HCT116 (cell line): ENCODE measurements at regions not wholly inside any gene's neighbourhood (a gene's known extent, or its start where the extent isn't known, plus 50 kb on each side); places are given as distances from the start of the nearest gene placed in this dataset.

ENCODE experiments used
- ATAC-seq: fragments of 200-7000 bp; cut with Tn5 transposase; 2 replicates; pipeline ENCODE4 v1.9.1; 2020; ENCODE audit warnings: mild to moderate bottlenecking, moderate library complexity
- BruUV-seq: library from RNA; stranded (reverse); fragments of 400-500 nt; replicated peaks from 2 replicates; lab custom pipeline; 2021; lab: Mats Ljungman, UMichigan
- CTCF ChIA-PET: fragments of 300-600 bp; sonication (Branson Sonifier 250); formaldehyde crosslinking; loops from one replicate; lab custom pipeline; 2021; ENCODE audit warnings: antibody characterized with exemption; lab: Charles Lee
- POLR2A ChIA-PET: fragments of 300-600, 350-600 bp; sonication (Branson Sonifier 250); formaldehyde crosslinking; loops from one replicate; lab custom pipeline; 2021; ENCODE audit warnings: antibody characterized with exemption; lab: Charles Lee
- RAD21 ChIA-PET, 2 experiments: fragments of 300-600 bp; sonication (Branson Sonifier 250); formaldehyde crosslinking; loops; one replicate each; lab custom pipeline; 2023; ENCODE audit warnings: low total read pairs in 2 of 2; ENCODE audit not compliant: uncharacterized antibody in 2 of 2, unreplicated experiment in 2 of 2, low non-redundant PET in 1 of 2; lab: Charles Lee
- DNase-seq: peaks from one replicate; pipeline ENCODE4 v3.0.0-alpha.2; 2010; ENCODE audit warnings: low read depth, low spot score
- H2AFZ ChIP-seq: fragments of 200-600 bp; shearing (Covaris generic), sonication (generic); 2 replicates; pipeline ENCODE4 v1.6.1; 2017; ENCODE audit warnings: low read depth, mixed run types, mixed read lengths, antibody characterized with exemption, low read length; ENCODE audit not compliant: poor library complexity, severe bottlenecking
- H3K27ac ChIP-seq: 2 replicates; pipeline ENCODE4 v1.5.1; 2012; ENCODE audit warnings: low read depth, low read length
- H3K27me3 ChIP-seq: fragments of 200-600 bp; sonication (generic); 2 replicates; pipeline ENCODE4 v1.6.1; 2016; ENCODE audit warnings: mixed run types, low read length, mixed read lengths; ENCODE audit not compliant: insufficient read depth
- H3K36me3 ChIP-seq, 2 experiments: fragments of 200-500 bp in 1 of 2; fragments of 200-600 bp in 1 of 2; sonication (Bioruptor generic) in 1 of 2; sonication (generic) in 1 of 2; 2 replicates each; pipeline versions ENCODE4 v1.5.1 to v1.6.1; 2014 to 2016; ENCODE audit warnings: low read length in 2 of 2, inconsistent platforms in 1 of 2, mixed read lengths in 1 of 2, mixed run types in 1 of 2; ENCODE audit not compliant: insufficient read depth in 2 of 2, control insufficient read depth in 1 of 2
- H3K4me1 ChIP-seq, 2 experiments: fragments of 200-600 bp in 1 of 2; sonication (generic) in 1 of 2; 2 replicates each; pipeline versions ENCODE4 v1.5.1 to v1.6.1; 2012 to 2017; ENCODE audit warnings: low read length in 2 of 2, inconsistent platforms in 1 of 2, mild to moderate bottlenecking in 1 of 2, mixed read lengths in 1 of 2, mixed run types in 1 of 2, moderate library complexity in 1 of 2; ENCODE audit not compliant: insufficient read depth in 2 of 2, control insufficient read depth in 1 of 2
- H3K4me2 ChIP-seq: fragments of 200-600 bp; sonication (generic); 2 replicates; pipeline ENCODE4 v1.6.1; 2017; ENCODE audit warnings: mixed run types, low read length, mixed read lengths
- H3K4me3 ChIP-seq, 2 experiments: fragments of 200-600 bp in 1 of 2; sonication (generic) in 1 of 2; replicated peaks in 1 of 2; 2 replicates each; pipeline ENCODE4 v1.5.1; 2011 to 2016; ENCODE audit warnings: low read length in 2 of 2, control low read depth in 1 of 2, low read depth in 1 of 2, mild to moderate bottlenecking in 1 of 2, mixed read lengths in 1 of 2, mixed run types in 1 of 2
- H3K79me2 ChIP-seq: fragments of 200-600 bp; sonication (generic); 2 replicates; pipeline ENCODE4 v1.6.1; 2017; ENCODE audit warnings: mild to moderate bottlenecking, mixed run types, low read length, moderate library complexity, mixed read lengths; ENCODE audit not compliant: insufficient read depth
- H3K9ac ChIP-seq: fragments of 200-600 bp; sonication (generic); 2 replicates; pipeline ENCODE4 v1.6.1; 2016; ENCODE audit warnings: low read length, mixed read lengths
- H3K9me2 ChIP-seq: fragments of 200-600 bp; sonication (generic), shearing (Covaris generic); 2 replicates; pipeline ENCODE4 v1.6.1; 2017; ENCODE audit warnings: mixed run types, mild to moderate bottlenecking, moderate library complexity; ENCODE audit not compliant: insufficient read depth
- H3K9me3 ChIP-seq, 2 experiments: fragments of 200-500 bp in 1 of 2; fragments of 200-600 bp in 1 of 2; sonication (Bioruptor generic) in 1 of 2; sonication (generic) in 1 of 2; 2 replicates each; pipeline ENCODE4 v1.6.1; 2014 to 2017; ENCODE audit warnings: low read length in 2 of 2, mixed read lengths in 2 of 2, inconsistent platforms in 1 of 2, low read depth in 1 of 2, mild to moderate bottlenecking in 1 of 2, mixed run types in 1 of 2, moderate library complexity in 1 of 2; ENCODE audit not compliant: control insufficient read depth in 1 of 2, insufficient read depth in 1 of 2
- H4K20me1 ChIP-seq: fragments of 200-600 bp; sonication (generic), shearing (Covaris generic); 2 replicates; pipeline ENCODE4 v1.6.1; 2017; ENCODE audit warnings: mixed run types, mild to moderate bottlenecking, moderate library complexity; ENCODE audit not compliant: insufficient read depth
- ATF3 ChIP-seq: IDR thresholded peaks from 2 replicates; pipeline ENCODE4 v1.6.1; 2012
- CEBPB ChIP-seq: IDR thresholded peaks from 2 replicates; pipeline ENCODE4 v1.6.1; 2012; ENCODE audit warnings: low read depth
- FOSL1 ChIP-seq: IDR thresholded peaks from 2 replicates; pipeline ENCODE4 v1.6.1; 2012; ENCODE audit warnings: low read depth
- JUND ChIP-seq: IDR thresholded peaks from 2 replicates; pipeline ENCODE4 v1.6.1; 2012
- POLR2A ChIP-seq: IDR thresholded peaks from 2 replicates; pipeline ENCODE4 v1.7.0; 2011; ENCODE audit warnings: borderline replicate concordance; ENCODE audit not compliant: insufficient read depth, insufficient read length; ENCODE audit errors: extremely low read depth
- RAD21 ChIP-seq: IDR thresholded peaks from 2 replicates; pipeline ENCODE4 v1.6.1; 2012; ENCODE audit warnings: low read depth, mild to moderate bottlenecking
- SRF ChIP-seq: IDR thresholded peaks from 2 replicates; pipeline ENCODE4 v1.6.1; 2012; ENCODE audit warnings: low read depth
- TCF7L2 ChIP-seq: IDR thresholded peaks from 2 replicates; pipeline ENCODE4 v1.7.0; 2011; ENCODE audit warnings: borderline replicate concordance, inconsistent platforms; ENCODE audit not compliant: insufficient read depth, insufficient read length; ENCODE audit errors: extremely low read depth
- YY1 ChIP-seq: IDR thresholded peaks from 2 replicates; pipeline ENCODE4 v1.6.1; 2011; ENCODE audit warnings: low read length, low read depth, moderate library complexity, mild to moderate bottlenecking; ENCODE audit not compliant: insufficient replicate concordance; ENCODE audit errors: extremely low read depth
- ZNF274 ChIP-seq: fragments of 200-500 bp; sonication (Bioruptor generic); IDR thresholded peaks from 2 replicates; pipeline ENCODE4 v1.6.1; 2014; ENCODE audit warnings: mild to moderate bottlenecking, low read depth, low read length, inconsistent platforms
- intact Hi-C: fragments of 100-400 bp; cut with micrococcal nuclease; formaldehyde crosslinking; loops from 2 replicates; pipeline ENCODE4 v1.10.0; 2022
- TF ChIP-seq, protein P1 (sequence below): IDR thresholded peaks from 2 replicates; pipeline ENCODE4 v1.6.1; 2011; ENCODE audit warnings: mild to moderate bottlenecking, low read length, moderate library complexity; ENCODE audit not compliant: insufficient replicate concordance; ENCODE audit errors: extremely low read depth
- TF ChIP-seq, protein P2 (sequence below): IDR thresholded peaks from 2 replicates; pipeline ENCODE4 v1.6.1; 2012; ENCODE audit warnings: low read depth
- TF ChIP-seq, protein P3 (sequence below), 3 experiments: fragments of 200-600 bp in 1 of 3; sonication (generic) in 1 of 3; IDR thresholded peaks in 2 of 3; conservative IDR thresholded peaks in 1 of 3; 2 replicates each; pipeline ENCODE4 v1.5.1; 2012 to 2017; ENCODE audit warnings: low read depth in 2 of 3, low read length in 2 of 3, antibody characterized with exemption in 1 of 3, borderline replicate concordance in 1 of 3, control low read depth in 1 of 3, mild to moderate bottlenecking in 1 of 3, mixed read lengths in 1 of 3, mixed run types in 1 of 3, moderate library complexity in 1 of 3; ENCODE audit not compliant: insufficient read depth in 1 of 3

GRCh38 chr13:70630247-70630646 is 522.0 kb upstream of the KLHL1 start:
- ChIA-PET CTCF (no interaction called here), POLR2A (no interaction called here)
- no peaks in the 10 kb centered on the region for H3K27me3 ChIP-seq
- ATAC-seq (no peak), DNase-seq (no peak)
- TF ChIP-seq CEBPB, result no peak
- no peak for TF ChIP-seq ATF3
- TF ChIP-seq JUND, result no peak
- no peak for TF ChIP-seq POLR2A
- TF ChIP-seq ZNF274, result no peak
- TF ChIP-seq, all 23 proteins: peak for 0
- Histone ChIP-seq H3K9ac (no peak overlapping the region), H3K27ac (no peak overlapping the region), H3K79me2 (no peaks in the 10 kb centered on the region), H2AFZ (no peak overlapping the region), H3K4me3 (no peak overlapping the region), H3K9me3 (no peaks in the 10 kb centered on the region), H3K4me2 (no peak overlapping the region), H3K36me3 (no peaks in the 10 kb centered on the region), H3K9me2 (no peaks in the 10 kb centered on the region), H4K20me1 (no peaks in the 10 kb centered on the region), H3K4me1 (no peaks in the 10 kb centered on the region)
- no TSS peak for BruUV-seq
- RAD21 ChIA-PET, result no interaction called here
- intact Hi-C loops, result no loop called here

DNA sequence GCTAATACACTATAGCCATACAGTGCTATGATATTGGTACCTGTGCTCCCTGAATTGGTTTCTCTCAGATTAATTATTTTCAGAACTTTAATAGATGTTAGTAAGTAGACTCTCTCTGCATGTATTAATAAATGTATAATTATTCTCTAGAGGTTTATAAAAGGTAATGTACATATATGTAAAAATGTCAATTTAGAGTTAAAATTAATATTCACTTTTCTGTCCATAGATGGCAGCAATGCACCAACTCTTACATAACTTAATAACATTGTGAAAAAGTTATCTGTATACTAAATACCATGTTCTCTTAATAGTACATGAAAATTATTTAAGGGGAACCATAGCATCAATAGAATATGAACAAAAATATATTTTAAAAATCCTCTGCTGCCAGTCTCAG is 515.0 kb upstream of the KLHL1 start:
- H3K9me2 ChIP-seq, result no peaks in the 10 kb centered on the region
- TF ChIP-seq, protein P1, sequence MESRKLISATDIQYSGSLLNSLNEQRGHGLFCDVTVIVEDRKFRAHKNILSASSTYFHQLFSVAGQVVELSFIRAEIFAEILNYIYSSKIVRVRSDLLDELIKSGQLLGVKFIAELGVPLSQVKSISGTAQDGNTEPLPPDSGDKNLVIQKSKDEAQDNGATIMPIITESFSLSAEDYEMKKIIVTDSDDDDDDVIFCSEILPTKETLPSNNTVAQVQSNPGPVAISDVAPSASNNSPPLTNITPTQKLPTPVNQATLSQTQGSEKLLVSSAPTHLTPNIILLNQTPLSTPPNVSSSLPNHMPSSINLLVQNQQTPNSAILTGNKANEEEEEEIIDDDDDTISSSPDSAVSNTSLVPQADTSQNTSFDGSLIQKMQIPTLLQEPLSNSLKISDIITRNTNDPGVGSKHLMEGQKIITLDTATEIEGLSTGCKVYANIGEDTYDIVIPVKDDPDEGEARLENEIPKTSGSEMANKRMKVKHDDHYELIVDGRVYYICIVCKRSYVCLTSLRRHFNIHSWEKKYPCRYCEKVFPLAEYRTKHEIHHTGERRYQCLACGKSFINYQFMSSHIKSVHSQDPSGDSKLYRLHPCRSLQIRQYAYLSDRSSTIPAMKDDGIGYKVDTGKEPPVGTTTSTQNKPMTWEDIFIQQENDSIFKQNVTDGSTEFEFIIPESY, result no peak
- TF ChIP-seq, protein P2, sequence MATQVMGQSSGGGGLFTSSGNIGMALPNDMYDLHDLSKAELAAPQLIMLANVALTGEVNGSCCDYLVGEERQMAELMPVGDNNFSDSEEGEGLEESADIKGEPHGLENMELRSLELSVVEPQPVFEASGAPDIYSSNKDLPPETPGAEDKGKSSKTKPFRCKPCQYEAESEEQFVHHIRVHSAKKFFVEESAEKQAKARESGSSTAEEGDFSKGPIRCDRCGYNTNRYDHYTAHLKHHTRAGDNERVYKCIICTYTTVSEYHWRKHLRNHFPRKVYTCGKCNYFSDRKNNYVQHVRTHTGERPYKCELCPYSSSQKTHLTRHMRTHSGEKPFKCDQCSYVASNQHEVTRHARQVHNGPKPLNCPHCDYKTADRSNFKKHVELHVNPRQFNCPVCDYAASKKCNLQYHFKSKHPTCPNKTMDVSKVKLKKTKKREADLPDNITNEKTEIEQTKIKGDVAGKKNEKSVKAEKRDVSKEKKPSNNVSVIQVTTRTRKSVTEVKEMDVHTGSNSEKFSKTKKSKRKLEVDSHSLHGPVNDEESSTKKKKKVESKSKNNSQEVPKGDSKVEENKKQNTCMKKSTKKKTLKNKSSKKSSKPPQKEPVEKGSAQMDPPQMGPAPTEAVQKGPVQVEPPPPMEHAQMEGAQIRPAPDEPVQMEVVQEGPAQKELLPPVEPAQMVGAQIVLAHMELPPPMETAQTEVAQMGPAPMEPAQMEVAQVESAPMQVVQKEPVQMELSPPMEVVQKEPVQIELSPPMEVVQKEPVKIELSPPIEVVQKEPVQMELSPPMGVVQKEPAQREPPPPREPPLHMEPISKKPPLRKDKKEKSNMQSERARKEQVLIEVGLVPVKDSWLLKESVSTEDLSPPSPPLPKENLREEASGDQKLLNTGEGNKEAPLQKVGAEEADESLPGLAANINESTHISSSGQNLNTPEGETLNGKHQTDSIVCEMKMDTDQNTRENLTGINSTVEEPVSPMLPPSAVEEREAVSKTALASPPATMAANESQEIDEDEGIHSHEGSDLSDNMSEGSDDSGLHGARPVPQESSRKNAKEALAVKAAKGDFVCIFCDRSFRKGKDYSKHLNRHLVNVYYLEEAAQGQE, result no peak
- TF ChIP-seq TCF7L2, result no peak
- no peak for TF ChIP-seq SRF
- no peak for TF ChIP-seq YY1
- TF ChIP-seq FOSL1, result no peak
- TF ChIP-seq RAD21, result peak; percentile 36; the same call in 1 of the 2 replicates
- TF ChIP-seq, protein P3, sequence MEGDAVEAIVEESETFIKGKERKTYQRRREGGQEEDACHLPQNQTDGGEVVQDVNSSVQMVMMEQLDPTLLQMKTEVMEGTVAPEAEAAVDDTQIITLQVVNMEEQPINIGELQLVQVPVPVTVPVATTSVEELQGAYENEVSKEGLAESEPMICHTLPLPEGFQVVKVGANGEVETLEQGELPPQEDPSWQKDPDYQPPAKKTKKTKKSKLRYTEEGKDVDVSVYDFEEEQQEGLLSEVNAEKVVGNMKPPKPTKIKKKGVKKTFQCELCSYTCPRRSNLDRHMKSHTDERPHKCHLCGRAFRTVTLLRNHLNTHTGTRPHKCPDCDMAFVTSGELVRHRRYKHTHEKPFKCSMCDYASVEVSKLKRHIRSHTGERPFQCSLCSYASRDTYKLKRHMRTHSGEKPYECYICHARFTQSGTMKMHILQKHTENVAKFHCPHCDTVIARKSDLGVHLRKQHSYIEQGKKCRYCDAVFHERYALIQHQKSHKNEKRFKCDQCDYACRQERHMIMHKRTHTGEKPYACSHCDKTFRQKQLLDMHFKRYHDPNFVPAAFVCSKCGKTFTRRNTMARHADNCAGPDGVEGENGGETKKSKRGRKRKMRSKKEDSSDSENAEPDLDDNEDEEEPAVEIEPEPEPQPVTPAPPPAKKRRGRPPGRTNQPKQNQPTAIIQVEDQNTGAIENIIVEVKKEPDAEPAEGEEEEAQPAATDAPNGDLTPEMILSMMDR (IDR thresholded peaks at IDR 0.05 in 2 of 3, conservative IDR thresholded peaks at IDR 0.05 in 1 of 3; ENCODE audit: borderline replicate concordance in 1 of 3, insufficient read depth in 1 of 3, low read depth in 2 of 3, low read length in 2 of 3), result peak in 2 of 3 experiments; percentile 6 to 47; a peak in 2 of 6 replicates

More for the DNA sequence above, 515.0 kb upstream of the KLHL1 start:
- Histone ChIP-seq H3K9me3 (no peaks in the 10 kb centered on the region), H3K27me3 (no peaks in the 10 kb centered on the region), H3K36me3 (no peaks in the 10 kb centered on the region), H3K27ac (no peak overlapping the region), H3K9ac (no peak overlapping the region), H3K79me2 (no peaks in the 10 kb centered on the region), H2AFZ (peak overlapping the region; percentile 9), H3K4me3 (no peak overlapping the region), H4K20me1 (no peaks in the 10 kb centered on the region), H3K4me2 (no peak overlapping the region), H3K4me1 (no peaks in the 10 kb centered on the region)
- ChIA-PET POLR2A (no interaction called here), RAD21 (no interaction called here), CTCF (no interaction called here)
- intact Hi-C loops, result loop anchor here (10.0 kb wide), 2 partner anchors 342 to 602 kb away; no protein-coding TSS in a partner anchor
- no TSS peak for BruUV-seq
- ATAC-seq, result no peak
- no peak for DNase-seq
